Stimulated activated CD8-positive, alpha-beta memory T cell treated with anti-CD3 and anti-CD28 coated beads, Interleukin-7, amount 100 ng/mL, for 48 hours (primary cell): ENCODE measurements at regions not wholly inside any gene's neighbourhood (a gene's known extent, or its start where the extent isn't known, plus 50 kb on each side); places are given as distances from the start of the nearest gene placed in this dataset.
"Not testable (repeated sequence)": the region's sequence is repeated elsewhere in the genome, so short reads cannot be mapped to it uniquely, and the experiment has no call there.

Experiments used
- DNase-seq, 2 donors: peaks; one replicate each; pipeline ENCODE4 v3.0.0-alpha.2; 2020; ENCODE audit warnings: low read depth in 1 of 2; ENCODE audit errors: extremely low read depth in 1 of 2

DNA sequence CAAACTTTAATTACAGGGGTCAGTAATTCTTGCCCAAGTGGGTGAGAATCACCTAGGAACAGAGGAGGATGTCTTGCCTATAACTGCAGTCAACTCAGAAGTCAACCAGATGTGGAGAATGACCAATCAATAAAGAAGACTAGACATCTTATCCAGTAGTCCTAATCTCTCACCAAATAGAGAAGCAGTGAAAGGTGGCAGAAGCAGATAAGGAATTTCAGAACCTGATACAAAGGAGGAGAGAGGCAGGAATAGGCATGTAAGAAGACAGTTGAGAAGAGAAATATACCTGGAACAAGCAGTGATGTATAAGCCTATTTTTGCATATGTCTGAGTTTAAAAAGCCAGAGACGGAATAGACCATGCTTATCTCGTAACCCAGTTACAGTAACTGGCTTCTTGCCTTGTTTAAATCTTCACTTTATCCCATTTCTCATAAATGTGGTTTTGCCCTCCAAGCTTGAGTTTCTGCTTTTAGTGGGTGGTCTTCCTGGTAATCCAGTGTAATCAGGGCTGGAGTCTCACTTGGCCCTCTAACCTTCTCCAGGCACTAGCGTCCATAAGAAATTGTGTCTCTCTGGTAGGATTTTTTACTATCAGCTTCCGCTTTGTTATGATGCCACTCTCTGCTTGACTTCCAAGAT is 401.0 kb downstream of the SUCLG1 start:
- DNase-seq: no peak

- DNase-seq: no peak
Measured at GRCh38 chr2:84055816-84056215, 403.3 kb downstream of the SUCLG1 start.

DNA sequence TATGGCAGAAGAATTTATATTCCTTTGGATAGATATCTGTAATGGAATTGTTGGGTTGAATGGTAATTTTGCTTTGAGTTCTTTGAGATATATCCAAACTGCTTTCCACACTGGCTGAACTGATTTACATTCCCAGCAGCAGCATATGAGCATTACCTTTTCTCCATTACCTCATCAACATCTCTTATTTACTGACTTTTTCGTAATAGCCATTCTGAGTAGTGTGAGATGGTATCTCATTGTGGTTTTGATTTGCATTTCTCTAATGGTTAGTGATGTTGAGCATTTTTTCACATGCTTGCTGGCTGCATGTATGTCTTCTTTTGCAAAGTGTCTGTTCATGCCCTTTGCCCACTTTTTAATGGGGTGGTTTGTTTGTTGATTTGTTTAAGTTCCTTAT is 404.5 kb downstream of the SUCLG1 start:
- DNase-seq: not testable (repeated sequence)

DNA sequence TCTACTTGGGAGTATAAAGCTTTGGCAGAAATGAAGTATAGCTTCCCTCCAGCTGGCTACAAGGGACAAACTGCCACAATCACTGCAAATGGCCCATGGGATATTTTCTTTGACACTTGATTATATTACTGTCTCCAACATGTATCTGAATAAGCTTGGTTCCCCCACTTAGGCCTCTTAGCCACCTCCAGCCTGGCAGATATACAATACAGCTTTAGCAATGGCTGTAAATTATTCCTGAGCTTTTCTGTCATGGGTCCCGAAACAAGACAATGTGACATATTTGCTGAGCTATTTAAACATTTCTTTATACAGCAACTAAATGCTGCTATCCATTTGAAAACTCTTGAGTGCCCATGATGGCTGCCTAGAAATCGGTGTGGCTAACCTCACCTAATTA is 406.2 kb downstream of the SUCLG1 start:
- DNase-seq: no peak

- no peak for DNase-seq
Measured at GRCh38 chr2:84052043-84052442, 407.0 kb downstream of the SUCLG1 start.

DNA sequence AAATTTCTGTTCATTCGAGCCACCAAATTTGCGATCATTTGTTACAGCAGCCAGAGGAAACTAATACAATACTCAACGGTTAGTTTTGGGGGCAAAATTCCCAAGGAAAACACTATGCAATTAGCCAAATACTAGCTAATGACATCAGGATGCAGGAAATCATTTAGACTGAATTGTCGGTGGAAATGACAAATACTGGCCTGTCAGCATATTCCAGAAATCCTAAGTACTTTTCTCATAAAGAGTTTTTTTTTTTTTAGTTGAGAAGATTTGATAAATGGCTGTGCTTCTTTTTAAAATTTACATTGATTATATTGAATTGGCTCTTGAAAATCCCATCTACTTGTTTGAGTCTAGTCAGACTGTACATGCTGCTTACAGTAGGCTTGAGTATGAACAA is 410.1 kb downstream of the SUCLG1 start:
- no peak for DNase-seq

GRCh38 chr2:84041506-84041905 is 417.6 kb downstream of the SUCLG1 start:
- DNase-seq: no peak

- no peak for DNase-seq
Measured at GRCh38 chr2:84040281-84040680, 418.8 kb downstream of the SUCLG1 start.

- DNase-seq: no peak
Measured at GRCh38 chr2:84038866-84039265, 420.2 kb downstream of the SUCLG1 start.

DNA sequence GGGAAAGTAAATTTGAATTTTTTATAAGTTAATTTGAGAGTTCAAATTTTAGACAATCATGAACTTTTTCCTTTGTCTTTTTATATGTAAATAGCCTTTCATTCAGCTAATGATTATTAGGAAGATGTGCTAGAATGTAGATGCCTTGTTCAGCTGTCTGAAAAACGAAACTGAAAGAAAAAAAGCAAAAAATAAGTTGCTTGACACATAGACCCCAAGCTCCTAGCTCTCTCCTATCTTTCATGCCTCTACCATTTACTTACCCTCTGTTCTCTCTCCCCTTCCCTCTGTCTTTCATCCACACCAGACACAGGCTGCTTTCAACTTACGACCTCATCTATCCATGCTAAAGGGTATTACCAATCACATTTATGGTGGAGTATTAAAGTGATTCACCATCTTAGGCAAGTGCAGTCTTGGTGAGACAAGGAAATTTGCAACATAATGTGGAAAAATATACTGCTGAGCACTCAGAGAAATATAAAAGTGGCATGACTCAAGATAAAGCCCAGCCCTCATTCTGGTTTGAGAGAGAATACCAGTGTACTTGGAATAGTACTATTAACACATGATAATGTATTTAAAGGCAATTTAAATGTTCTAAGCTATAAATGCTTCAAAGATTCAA is 425.6 kb downstream of the SUCLG1 start:
- no peak for DNase-seq

GRCh38 chr2:84031312-84032050 is 427.6 kb downstream of the SUCLG1 start:
- DNase-seq: no peak

DNA sequence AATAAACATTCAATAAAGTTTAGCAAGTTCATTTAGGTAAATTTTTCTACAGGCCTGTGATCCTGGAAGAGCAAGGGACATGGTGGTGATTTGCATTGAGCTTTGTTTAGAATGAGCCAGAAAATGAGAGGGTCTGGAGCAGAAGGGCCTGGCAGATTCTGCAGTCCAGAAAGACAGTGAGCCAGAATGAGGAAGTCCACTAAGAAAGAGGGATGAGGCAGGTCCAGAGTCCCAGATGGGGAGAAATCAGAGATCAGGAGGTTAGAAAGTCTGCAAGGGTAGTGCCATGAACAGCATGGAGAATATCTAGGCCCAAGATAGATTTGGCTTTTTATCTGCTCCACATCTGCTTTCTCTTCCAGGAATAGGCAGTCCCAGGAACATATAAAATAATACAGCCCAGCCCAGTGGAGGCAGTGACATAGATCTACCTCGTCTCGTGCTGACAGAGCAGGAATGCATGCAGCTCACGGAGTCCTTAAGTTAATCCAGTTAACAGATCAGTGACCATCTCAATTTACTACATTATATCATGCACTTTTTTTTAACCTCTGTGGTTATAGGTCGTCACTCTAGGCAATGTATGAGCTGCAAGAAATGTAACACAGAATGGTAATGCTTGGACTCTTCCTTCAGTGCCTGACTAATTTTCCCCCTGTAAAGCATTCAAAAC is 429.0 kb downstream of the SUCLG1 start:
- DNase-seq: no peak

DNA sequence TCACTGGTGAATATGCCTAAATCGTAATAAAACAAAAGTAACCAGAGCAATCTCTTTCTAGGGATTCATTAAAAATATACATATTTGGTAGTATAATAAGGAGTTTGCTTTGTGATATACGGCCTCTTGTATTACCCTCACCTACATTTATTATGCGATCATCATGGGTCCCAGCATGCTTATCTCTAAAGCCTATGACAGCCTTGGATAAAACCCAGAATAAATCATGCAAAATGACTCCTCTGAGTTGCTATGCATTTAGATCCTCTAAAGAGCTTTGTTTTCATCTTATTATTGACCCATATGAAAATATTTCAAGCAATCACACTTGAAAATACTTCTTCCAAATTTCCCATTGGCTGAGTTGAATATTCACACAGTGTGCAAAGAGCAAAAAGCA is 432.3 kb downstream of the SUCLG1 start:
- no peak for DNase-seq

GRCh38 chr2:84022810-84023431 is 436.2 kb downstream of the SUCLG1 start:
- DNase-seq: no peak

- no peak for DNase-seq
Measured at GRCh38 chr2:84017010-84017409, 442.1 kb downstream of the SUCLG1 start.

- DNase-seq: no peak
Measured at GRCh38 chr2:84016183-84016582, 442.9 kb downstream of the SUCLG1 start.

DNA sequence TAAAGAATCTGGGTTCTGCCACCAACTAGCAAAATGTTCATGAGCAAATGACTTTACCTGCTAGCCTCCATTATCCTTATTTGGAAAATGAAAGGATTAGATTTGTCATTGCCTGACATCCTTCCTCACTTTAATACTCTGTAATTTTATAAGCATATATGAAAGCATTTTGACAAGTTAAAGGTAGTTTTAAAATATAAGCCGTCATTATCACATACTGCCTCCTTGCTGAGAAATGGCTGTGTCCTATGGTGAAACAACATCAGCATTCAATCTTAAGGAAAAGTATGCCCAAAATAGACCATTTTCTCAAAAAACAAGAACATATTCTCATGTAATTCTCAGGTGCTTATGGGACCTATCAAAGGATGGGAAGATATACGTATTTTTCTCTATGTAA is 461.2 kb downstream of the SUCLG1 start:
- DNase-seq: no peak

- no peak for DNase-seq
Measured at GRCh38 chr2:83994633-83995179, 464.4 kb downstream of the SUCLG1 start.

DNA sequence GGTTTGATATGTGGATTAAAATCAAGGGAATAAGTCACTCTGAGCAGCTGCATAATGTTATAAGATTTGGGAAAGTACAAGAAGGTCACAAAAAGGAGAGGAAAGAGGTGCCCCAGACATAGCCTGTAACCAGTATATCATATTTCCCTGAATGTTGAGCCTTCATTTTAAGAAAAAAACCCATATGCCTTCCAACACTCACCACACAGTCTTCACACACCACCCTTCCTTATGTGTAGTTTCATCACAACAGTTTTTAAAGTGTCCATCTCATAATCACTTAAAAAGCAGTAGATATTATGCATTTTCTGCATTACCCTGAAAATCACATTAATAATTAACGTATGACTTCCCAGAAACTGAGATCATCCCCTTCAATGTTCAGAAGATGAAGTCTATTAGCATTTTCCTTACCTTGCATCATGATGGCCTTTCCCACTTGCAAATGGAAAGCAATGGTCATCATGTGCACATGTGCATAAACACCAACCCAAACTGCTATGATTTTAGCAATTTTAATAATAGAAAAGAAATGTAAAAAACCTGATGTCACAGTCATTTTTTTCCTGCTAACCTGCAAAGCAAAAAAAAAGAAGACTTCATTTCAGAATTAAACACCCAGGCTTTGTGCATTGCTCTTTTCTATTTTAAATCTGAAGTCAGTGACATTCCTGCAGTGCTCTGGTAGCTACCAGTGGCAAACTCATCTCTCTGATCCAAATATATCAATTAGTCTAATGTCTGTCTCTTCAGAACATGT is 465.0 kb downstream of the SUCLG1 start:
- DNase-seq: no peak

DNA sequence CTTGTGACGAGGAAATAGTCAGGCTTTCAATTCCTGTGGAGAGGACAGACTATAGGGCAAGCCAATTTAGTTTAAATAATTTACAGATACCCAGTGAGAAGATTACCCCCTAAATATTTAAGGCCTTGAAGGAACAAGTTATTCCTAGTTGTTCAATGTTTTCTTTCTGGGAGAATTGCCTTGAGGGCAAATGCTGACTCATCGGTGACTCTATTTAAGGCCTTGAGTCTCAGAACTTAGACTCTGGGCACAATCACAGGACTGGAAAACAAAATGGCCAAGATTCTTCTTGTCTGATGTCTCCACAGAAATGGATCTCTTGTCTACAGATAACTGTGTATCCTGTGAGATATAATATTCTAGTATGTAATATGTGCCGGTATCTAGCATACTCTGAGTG is 467.1 kb downstream of the SUCLG1 start:
- DNase-seq: no peak
